HG02798 (cell line): ENCODE measurements at regions not wholly inside any gene's neighbourhood (a gene's known extent, or its start where the extent isn't known, plus 50 kb on each side); places are given as distances from the start of the nearest gene placed in this dataset.

ENCODE experiments used
- ATAC-seq: cut with Tn5 transposase; IDR thresholded peaks from one replicate; pipeline ENCODE4 v1.9.1; 2021; ENCODE audit warnings: mild to moderate bottlenecking; ENCODE audit not compliant: unreplicated experiment, poor library complexity

- ATAC-seq: no peak
These were observed 97.3 kb upstream of the PIEZO2 start for GRCh38 chr18:11246495-11247300.

GRCh38 chr18:11245879-11246278 lies 96.5 kb upstream of the PIEZO2 start:
- no peak for ATAC-seq

GRCh38 chr18:11237484-11237883 lies 88.1 kb upstream of the PIEZO2 start:
- ATAC-seq: no peak

- no peak for ATAC-seq
These were observed 87.7 kb upstream of the PIEZO2 start for GRCh38 chr18:11237066-11237465.

GRCh38 chr18:11224153-11224552 lies 74.8 kb upstream of the PIEZO2 start:
- ATAC-seq: no peak

- no peak for ATAC-seq
These were observed 70.2 kb upstream of the PIEZO2 start for GRCh38 chr18:11219571-11219970.

- ATAC-seq: no peak
These were observed 65.8 kb upstream of the PIEZO2 start for GRCh38 chr18:11215216-11215615.

- ATAC-seq: no peak
These were observed 54.7 kb upstream of the PIEZO2 start for GRCh38 chr18:11204020-11204419.

- ATAC-seq: no peak
These were observed 50.1 kb upstream of the PIEZO2 start for GRCh38 chr18:11199477-11199876.
